NCI-H1048 (cell line): ENCODE measurements at regions not wholly inside any gene's neighbourhood (a gene's known extent, or its start where the extent isn't known, plus 50 kb on each side); places are given as distances from the start of the nearest gene placed in this dataset.
"Not testable (repeated sequence)": the region's sequence is repeated elsewhere in the genome, so short reads cannot be mapped to it uniquely, and the experiment has no call there.

ENCODE experiments used
- DNase-seq: peaks from one replicate; lab custom pipeline; 2025; lab: John Stamatoyannopoulos, UW

- not testable (repeated sequence) for DNase-seq
Measured at GRCh38 chr3:40949347-40949746, 250.0 kb upstream of the CTNNB1 start.

DNA sequence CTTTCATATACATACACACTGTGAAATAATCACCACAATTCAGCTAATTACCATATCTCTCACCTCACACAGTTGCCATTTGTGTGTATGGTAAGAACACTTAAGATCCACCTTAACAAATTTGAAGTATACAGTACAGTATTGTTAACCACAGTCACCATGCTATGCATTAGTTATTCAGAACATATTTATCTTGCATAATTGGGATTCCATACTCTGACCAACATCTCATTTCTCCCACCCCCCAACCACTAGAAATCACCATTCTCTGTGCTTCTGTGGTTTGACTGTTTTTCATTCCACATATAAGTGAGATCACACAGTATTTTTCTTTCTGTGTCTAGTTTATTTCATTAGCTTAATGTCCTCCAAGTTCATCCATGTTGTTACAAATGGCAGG, 247.7 kb upstream of the CTNNB1 start:
- DNase-seq, result no peak

DNA sequence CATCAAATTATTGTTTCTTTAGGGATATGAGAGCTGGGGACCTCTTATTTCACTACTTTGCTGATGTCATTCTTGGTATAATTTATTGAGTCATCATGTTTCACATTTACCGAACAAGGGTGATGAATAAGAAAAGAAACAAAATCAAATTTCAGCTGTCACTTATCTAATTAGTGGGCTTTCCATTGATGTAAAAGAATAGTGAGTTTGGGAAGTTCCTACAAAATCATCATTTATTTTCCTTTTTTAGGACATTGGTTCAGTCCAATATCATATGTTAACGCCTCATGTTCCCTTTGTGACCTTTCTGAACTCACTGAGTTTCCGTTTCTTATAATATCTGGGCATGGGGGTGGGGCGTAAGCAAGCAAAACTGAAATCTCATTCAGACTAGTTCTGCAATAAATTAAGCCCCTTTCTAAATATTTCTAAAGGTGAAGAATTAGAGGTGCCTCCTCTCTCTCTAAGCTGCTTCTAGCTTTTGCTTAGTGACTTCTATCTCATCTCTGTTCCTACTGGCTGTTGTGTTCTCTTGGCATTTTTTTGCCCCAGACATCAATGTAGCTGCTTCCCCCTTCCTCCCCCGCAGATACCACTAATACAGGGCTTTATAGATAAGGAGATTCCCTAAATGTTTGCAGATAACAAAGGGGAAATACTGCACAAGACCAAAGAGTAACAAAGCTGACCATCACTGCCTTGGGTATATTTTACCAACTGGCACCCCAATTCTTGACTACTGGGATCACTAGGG, 238.0 kb upstream of the CTNNB1 start:
- DNase-seq, result no peak

- no peak for DNase-seq
Measured at GRCh38 chr3:40962721-40963120, 236.6 kb upstream of the CTNNB1 start.

DNA sequence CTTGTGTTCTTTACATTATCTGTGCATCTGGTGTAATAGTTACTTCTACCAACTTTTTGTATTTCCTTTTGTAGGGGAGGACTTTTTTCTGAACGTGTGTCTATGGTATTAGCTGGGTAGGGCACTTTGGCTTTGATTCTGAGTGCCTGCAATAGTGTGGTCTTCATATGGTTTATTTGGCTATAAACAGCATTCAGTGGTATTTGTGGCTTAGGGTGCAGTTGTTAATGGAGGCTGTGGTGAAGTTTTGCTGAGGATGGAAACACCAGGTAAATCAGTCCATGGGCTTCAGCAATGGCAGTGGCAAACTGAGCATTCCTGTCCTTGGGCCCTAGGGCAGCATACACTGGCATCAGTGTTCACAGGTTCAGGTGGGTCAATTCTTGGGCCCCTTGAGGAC, 230.6 kb upstream of the CTNNB1 start:
- no peak for DNase-seq

DNA sequence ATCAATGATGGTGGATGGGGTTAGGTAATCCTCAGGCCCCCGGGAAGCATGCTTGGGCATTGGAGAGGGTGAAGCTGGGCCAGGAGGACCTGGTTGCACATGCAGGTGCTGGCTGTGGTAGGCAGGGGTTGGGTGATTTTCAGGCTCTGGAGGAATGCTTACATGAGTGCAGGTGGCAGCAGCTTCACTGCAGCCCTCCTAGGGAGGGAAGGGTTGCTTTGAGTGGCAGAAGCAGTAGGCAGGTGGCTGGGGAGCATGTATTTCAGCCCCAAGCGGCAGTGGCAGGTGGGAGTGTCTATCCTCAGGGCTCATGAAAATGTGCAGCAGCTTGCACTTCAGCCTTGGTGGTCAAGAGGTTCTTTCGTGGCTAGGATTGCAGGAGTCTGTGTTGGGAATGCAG, 230.0 kb upstream of the CTNNB1 start:
- DNase-seq, result no peak

DNA sequence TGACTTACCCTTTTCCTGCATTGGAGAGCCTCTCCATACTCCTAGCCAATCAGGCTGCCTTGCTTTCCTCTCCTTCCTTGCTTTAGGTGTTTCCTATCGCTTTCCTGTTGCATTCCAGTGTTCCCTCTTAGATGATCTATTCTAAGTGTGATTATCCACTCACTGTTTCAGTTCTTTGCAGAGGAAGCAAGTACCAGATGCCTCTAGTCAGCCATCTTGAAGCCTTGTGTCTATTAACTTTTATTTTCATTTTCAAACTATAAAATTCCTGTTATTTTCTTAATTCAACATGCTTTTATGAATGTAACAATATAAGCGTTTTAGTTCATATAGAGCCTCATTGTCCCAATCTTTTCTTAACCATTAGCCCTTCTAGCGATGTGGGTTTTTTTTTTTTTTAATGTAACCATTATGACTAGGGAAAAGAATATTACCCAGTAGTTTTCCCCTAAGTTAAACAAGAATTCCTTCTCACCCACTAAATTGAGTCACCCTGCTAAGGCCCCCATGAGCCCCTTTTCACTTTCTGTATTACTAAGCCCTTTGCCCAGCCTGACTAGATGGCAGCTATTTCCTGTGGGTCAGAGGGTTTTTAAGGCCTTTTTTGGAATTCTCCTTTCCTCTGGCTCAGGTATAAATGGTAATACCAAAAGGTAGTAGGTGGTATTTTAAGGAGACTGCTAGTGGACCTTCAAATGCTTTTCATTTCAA, 229.4 kb upstream of the CTNNB1 start:
- DNase-seq, result no peak

DNA sequence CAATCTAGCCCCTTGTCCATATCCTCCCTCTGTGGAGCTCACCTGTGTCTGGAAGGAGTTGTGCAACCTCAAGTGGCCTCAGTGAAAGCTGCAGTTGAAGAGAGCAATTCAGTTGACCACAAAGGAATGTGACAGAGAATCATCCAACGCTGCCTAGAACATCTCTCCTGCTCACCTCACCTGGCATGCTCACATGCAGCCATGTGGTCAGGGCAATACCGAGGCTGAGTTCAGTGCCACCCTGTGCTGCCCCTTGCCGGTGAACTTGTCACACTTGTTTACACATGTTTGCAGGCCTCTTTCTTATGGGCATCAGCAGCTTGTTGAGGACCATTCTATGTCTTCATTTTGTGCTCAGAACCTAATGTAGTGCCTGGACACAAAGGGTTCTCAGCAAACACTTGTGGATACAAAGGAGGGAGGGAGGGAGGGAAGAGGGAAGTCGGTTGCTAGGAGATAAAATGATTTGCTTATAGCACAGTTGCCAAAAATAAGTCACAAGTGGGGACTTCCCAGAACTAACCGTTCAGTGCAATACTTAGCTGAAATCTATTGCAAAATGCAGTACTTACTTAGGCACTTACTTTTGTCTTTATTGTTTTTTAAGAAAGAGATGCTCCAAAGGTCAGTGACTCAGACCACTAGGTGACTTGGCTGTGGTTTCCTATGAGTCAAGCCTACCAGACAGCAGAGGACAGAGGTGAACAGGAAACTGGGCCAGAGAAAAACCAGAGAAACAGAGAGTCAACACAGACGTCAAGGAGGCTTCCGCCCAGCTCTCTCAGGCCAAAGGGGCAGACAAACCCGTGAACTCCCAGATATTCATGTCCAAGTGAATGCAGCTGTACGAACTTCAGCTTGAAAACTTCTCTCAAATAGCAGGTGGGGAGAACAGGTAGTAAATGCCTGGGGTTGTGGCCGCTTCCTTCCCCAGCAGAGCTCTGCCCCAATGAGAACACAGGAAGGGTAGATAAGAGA, 227.8 kb upstream of the CTNNB1 start:
- DNase-seq, result no peak

DNA sequence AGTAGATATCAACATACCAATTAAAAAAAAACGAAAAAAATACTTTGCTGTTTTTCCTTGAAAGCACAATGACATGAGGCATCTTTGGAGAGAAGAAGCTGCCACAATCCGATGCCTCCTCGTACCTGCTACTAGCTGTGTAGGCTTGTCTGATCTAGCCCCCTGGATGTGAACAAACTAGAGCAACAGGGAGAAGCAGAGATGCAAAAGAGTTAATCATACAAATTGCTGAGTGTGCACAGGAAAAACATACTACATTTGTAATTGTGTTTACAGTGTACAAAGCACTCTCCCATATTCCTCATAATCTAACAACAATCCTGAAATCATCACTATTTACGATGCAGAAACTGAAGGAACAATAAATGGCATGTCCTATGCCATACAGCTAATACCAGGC, 227.0 kb upstream of the CTNNB1 start:
- DNase-seq, result no peak

DNA sequence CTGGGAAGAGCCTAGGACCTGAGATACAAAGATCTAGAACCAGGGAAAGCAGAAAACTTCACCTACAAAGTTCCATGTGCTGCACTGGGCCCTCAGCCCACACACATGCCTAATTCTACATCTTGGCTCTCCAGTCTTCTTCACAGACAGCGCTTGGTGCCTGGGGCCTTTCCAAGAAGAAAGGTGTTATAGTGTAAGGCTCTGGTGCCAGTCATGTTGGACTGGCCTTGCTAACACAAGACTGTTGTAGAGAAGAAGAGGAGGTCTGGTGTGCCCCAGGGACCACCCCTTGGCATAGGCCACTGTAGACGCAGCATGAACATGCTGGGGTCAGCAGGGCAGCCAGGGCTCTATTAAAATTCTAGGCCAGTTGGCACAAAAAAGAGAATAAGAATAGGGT, 226.2 kb upstream of the CTNNB1 start:
- DNase-seq, result no peak

- no peak for DNase-seq
Measured at GRCh38 chr3:40975711-40976121, 223.6 kb upstream of the CTNNB1 start.

DNA sequence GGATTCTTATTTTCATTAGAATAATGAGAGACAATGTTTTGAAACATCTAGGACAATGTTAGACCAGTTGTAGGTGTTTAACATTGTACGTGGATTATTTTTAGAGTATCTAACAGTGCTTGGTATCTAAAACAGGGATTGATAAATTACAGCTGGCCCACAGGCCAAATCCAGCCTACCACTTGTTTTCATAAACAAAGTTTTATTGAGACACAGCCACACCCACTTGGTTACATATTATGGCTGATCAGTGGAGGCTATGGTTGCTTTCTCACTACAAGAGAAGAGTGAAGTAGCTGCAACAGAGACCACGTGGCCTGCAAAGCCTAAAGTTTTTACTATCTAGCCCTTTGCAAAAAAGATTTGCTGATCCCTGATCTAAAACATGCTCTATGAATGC, 223.1 kb upstream of the CTNNB1 start:
- DNase-seq, result no peak

DNA sequence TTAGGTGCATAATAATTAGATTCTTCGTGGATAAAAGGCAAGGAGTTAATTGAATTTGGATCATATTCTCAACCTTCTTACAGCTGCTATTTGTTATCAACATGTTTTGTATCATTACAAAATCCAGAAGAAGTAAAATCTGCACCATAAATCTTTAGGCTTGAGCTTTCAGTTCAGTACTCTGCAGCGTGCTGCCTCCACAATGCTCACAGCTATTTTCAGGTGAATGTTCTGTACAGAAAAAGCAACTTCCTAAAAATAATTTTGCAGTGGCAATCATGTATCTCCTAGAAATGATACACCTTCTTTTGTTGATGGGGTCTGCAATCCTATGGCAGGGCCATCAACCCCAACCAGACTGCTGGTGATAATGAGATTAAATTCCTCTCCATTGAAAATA, 220.9 kb upstream of the CTNNB1 start:
- DNase-seq, result no peak

- DNase-seq, result no peak
Measured at GRCh38 chr3:40979962-40980361, 219.3 kb upstream of the CTNNB1 start.

DNA sequence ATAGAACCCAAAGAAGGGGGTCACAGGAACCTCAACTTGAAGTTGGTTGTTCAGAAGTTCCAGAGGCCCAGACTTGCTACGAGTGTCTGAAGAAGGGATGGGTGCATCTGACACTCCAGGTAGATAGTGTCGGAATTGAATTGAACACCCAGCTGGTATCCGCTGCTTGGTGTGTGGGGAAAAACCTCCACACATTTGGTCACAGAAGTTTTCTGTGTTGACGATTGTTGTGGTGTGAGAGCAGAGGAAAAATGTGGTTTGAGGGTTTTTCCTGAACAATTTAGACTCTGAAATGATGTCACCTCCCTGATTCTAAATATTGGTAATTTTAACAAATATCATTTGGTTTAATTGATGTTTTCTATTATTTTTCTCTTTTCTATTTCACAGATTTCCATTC, 218.8 kb upstream of the CTNNB1 start:
- no peak for DNase-seq

DNA sequence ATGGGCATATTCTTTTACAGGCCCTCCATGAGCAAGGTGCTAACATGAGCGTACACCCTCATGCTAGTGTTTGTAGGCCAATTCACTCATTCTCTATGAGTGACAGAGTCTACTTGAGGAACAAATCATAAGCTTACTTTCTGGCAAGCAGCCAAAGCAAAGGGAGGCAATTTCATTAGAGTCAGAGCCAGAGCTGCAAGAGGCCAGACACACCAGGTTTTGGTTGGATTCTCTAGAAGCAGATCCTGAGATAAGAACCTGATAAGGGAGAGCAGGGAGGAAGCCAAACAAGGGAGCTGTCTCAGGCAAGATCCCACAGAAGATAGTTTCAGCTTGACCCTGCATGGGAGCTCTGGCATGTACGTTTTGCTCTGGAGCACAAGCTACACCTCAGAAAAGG, 214.1 kb upstream of the CTNNB1 start:
- DNase-seq, result no peak

- DNase-seq, result no peak
Measured at GRCh38 chr3:40988468-40988867, 210.8 kb upstream of the CTNNB1 start.

GRCh38 chr3:40989141-40990061, 209.9 kb upstream of the CTNNB1 start:
- DNase-seq, result no peak

GRCh38 chr3:40990062-40990456, 209.2 kb upstream of the CTNNB1 start:
- DNase-seq, result no peak

DNA sequence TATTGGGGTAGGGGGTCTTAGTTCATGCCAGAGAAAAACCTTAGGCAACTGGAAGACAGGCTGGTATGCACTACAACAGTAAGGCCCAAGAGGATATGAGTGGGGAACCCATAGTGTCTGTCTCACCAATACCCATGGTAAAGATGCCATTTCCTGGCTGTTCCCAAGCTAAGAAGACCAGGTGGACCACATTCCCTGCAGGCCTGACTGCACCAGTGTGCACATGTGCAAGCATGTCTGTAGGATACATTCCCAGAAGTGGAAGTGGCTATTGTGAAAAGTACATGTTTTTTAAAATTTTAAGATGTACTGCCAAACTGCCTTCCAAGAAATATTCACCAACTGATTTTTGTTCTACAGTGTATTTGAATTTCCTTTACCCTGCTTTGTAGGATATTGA, 207.3 kb upstream of the CTNNB1 start:
- DNase-seq, result no peak

- no peak for DNase-seq
Measured at GRCh38 chr3:40994611-40995010, 204.7 kb upstream of the CTNNB1 start.

GRCh38 chr3:40995271-40995670, 204.0 kb upstream of the CTNNB1 start:
- DNase-seq, result no peak
